ENCODE measurements at regions not wholly inside any gene's neighbourhood (a gene's known extent, or its start where the extent isn't known, plus 50 kb on each side); places are given as distances from the start of the nearest gene placed in this dataset.
A peak's percentile ranks its signal among the peaks of the same experiment; 100 is the strongest.
"Not testable (repeated sequence)": the region's sequence is repeated elsewhere in the genome, so short reads cannot be mapped to it uniquely, and the experiment has no call there.

DNA sequence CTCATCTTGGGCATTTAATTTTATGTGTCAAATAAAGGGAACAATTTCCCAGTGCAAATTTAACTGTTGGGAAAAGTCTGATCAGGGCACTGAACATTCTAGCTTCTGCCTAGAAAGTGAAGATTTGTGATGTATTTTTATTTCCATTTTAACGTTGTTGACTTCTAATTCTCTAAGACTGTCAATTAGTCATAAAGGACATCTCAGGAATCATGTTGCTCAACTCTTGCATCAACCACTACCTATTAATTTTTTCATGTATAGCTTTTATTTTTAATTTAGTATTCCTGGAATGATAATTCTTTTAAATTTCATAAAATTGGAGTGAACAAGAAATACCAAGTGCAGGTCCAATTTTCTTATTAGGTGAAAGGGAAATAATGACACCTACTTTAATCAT lies 87.9 kb upstream of the METAP2 start (continued):
- TF ChIP-seq RFX5 (IDR thresholded peaks at IDR 0.05; ENCODE audit: low read depth, low read length) = no peak

DNA sequence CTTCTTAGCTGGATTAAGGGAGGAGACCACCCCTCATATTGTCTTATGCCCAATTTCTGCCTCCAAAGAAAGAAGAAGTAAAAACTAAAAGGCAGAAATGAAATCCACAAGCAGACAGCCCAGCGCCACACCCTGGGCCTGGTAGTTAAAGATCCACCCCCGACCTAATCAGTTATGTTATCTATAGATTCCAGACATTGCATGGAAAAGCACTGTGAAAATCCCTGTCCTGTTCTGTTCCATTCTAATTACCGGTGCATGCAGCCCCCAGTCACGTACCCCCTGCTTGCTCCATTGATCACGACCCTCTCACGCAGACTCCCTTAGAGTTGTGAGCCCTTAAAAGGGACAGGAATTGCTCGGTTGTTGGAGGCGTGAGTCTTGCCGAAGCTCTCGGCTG lies 85.7 kb upstream of the METAP2 start:
- RAD21 ChIA-PET (ENCODE audit: unreplicated experiment); H3K9ac ChIP-seq (ENCODE audit: control insufficient read depth, insufficient read depth, low read length); H3K79me2 ChIP-seq (ENCODE audit: control insufficient read depth, insufficient read depth, low read length); POLR2A ChIA-PET; in situ Hi-C loops (cut with MboI); DNase-seq (ENCODE audit: low read depth, low spot score); H2AFZ ChIP-seq (ENCODE audit: control insufficient read depth, low read depth, low read length); FAIRE-seq; intact Hi-C loops (cut with micrococcal nuclease; ENCODE audit: unreplicated experiment); H3K27ac ChIP-seq (ENCODE audit: control insufficient read depth, insufficient read depth); H3K4me2 ChIP-seq (ENCODE audit: control insufficient read depth, insufficient read depth); H4K20me1 ChIP-seq (ENCODE audit: control insufficient read depth, insufficient read depth); H3K4me3 ChIP-seq; CTCF ChIA-PET; H3K27me3 ChIP-seq (replicated peaks in 1 of 2; ENCODE audit: control insufficient read depth in 2 of 2, insufficient read depth in 2 of 2, low read length in 1 of 2); ATAC-seq; H3K4me1 ChIP-seq (ENCODE audit: control insufficient read depth, insufficient read depth, low read length); H3K36me3 ChIP-seq (ENCODE audit: control insufficient read depth in 2 of 2, insufficient read depth in 2 of 2, low read length in 1 of 2); SMC1A ChIA-PET (ENCODE audit: uncharacterized antibody, unreplicated experiment); BruUV-seq (replicated peaks); H3K9me3 ChIP-seq (replicated peaks; ENCODE audit: control insufficient read depth, insufficient read depth, low read length): not testable (repeated sequence)
- WGBS (ENCODE audit: insufficient coverage, insufficient replicate concordance, low lambda C conversion rate, missing lambda C conversion rate) = 62% methylated on average over 10 of the region's 10 CpGs

DNA sequence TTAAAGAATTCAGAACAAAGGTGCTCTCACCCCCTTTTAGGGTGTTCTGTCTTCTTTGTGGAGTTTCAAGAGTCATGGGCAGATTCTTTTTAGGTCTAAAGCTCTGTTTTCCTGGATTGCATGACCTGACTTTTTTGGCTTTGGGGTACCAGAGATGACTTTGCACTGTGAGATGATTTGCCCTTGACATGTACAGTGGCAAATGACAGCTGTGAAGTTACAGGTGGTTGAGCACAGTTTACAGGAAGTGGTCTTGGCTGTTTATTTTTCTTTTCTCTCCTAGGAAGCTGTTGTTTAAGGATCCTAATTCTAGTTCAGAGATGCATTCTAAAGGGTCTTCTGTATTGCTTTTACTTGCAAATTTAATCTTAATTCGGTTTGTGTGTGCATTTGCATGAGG lies 83.8 kb upstream of the METAP2 start:
- ATAC-seq (peak; percentile 74), FAIRE-seq (peak; percentile 62), DNase-seq (ENCODE audit: low read depth, low spot score) (peak; percentile 19)
- Histone ChIP-seq H3K36me3 (ENCODE audit: control insufficient read depth in 2 of 2, insufficient read depth in 2 of 2, low read length in 1 of 2) (no peaks in the 10 kb centered on the region), H3K9me3 (replicated peaks; ENCODE audit: control insufficient read depth, insufficient read depth, low read length) (peaks cover 4% of the 10 kb centered on the region; the same call in 2 of the 3 replicates), H3K4me2 (ENCODE audit: control insufficient read depth, insufficient read depth) (peak overlapping the region; percentile 49), H3K9ac (ENCODE audit: control insufficient read depth, insufficient read depth, low read length) (no peak overlapping the region), H4K20me1 (ENCODE audit: control insufficient read depth, insufficient read depth) (no peaks in the 10 kb centered on the region), H3K4me1 (ENCODE audit: control insufficient read depth, insufficient read depth, low read length) (peaks cover 9% of the 10 kb centered on the region), H3K27ac (ENCODE audit: control insufficient read depth, insufficient read depth) (no peak overlapping the region), H2AFZ (ENCODE audit: control insufficient read depth, low read depth, low read length) (no peak overlapping the region; the same call in 1 of the 2 replicates), H3K27me3 (replicated peaks in 1 of 2; ENCODE audit: control insufficient read depth in 2 of 2, insufficient read depth in 2 of 2, low read length in 1 of 2) (no peaks in the 10 kb centered on the region), H3K79me2 (ENCODE audit: control insufficient read depth, insufficient read depth, low read length) (no peaks in the 10 kb centered on the region), H3K4me3 (no peak overlapping the region)
- RAD21 ChIA-PET (ENCODE audit: unreplicated experiment) = interaction anchor here (1.6 kb wide), 1 partner anchor 144 kb away, joined by 3 read pairs; no protein-coding TSS in a partner anchor
- BruUV-seq (replicated peaks) = no TSS peak
- intact Hi-C loops (cut with micrococcal nuclease; ENCODE audit: unreplicated experiment) = no loop called here
- 0% methylated on average over 1 of the region's 1 CpG for WGBS (ENCODE audit: insufficient coverage, insufficient replicate concordance, low lambda C conversion rate, missing lambda C conversion rate)
- CTCF ChIA-PET = no interaction called here
- in situ Hi-C loops (cut with MboI) = no loop called here
- POLR2A ChIA-PET = no interaction called here
- SMC1A ChIA-PET (ENCODE audit: uncharacterized antibody, unreplicated experiment) = no interaction called here
- TF ChIP-seq BACH1 (IDR thresholded peaks at IDR 0.05; ENCODE audit: borderline replicate concordance) (no peak), PAX5 (IDR thresholded peaks at IDR 0.05; ENCODE audit: borderline replicate concordance, low read depth, low read length) (peak; percentile 57; the same call in 1 of the 2 replicates), TCF12 (IDR thresholded peaks at IDR 0.05; ENCODE audit: low read depth, low read length) (peak; percentile 44; the same call in 1 of the 2 replicates), IKZF2 (IDR thresholded peaks at IDR 0.05) (0 out of 4 replicates have a peak, but pooled peaks of 1 of the 2 experiments have one; percentile 16)
- TF ChIP-seq, protein P1, sequence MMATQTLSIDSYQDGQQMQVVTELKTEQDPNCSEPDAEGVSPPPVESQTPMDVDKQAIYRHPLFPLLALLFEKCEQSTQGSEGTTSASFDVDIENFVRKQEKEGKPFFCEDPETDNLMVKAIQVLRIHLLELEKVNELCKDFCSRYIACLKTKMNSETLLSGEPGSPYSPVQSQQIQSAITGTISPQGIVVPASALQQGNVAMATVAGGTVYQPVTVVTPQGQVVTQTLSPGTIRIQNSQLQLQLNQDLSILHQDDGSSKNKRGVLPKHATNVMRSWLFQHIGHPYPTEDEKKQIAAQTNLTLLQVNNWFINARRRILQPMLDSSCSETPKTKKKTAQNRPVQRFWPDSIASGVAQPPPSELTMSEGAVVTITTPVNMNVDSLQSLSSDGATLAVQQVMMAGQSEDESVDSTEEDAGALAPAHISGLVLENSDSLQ (IDR thresholded peaks at IDR 0.05) = peak; percentile 56; the same call in 1 of the 2 replicates

Measured in GM12878 (cell line).